Stimulated activated CD8-positive, alpha-beta memory T cell treated with anti-CD3 and anti-CD28 coated beads, Interleukin-15, amount 100 ng/mL, for 24 hours (primary cell): ENCODE measurements at regions not wholly inside any gene's neighbourhood (a gene's known extent, or its start where the extent isn't known, plus 50 kb on each side); places are given as distances from the start of the nearest gene placed in this dataset.

Experiments used
- DNase-seq: peaks from one replicate; pipeline ENCODE4 v3.0.0-alpha.2; 2020; ENCODE audit warnings: low read depth

GRCh38 chr6:99073223-99073622 lies 125.5 kb upstream of the FBXL4 start:
- DNase-seq = no peak

GRCh38 chr6:99066044-99066443 lies 118.3 kb upstream of the FBXL4 start:
- DNase-seq = no peak

- no peak for DNase-seq
These were observed 117.1 kb upstream of the FBXL4 start for GRCh38 chr6:99064834-99065233.

GRCh38 chr6:99036672-99037071 lies 88.9 kb upstream of the FBXL4 start:
- DNase-seq = no peak

- DNase-seq = no peak
These were observed 84.7 kb upstream of the FBXL4 start for GRCh38 chr6:99032396-99032795.

GRCh38 chr6:99031957-99032356 lies 84.2 kb upstream of the FBXL4 start:
- DNase-seq = no peak

GRCh38 chr6:99030915-99031314 lies 83.2 kb upstream of the FBXL4 start:
- DNase-seq = no peak

- DNase-seq = no peak
These were observed 78.4 kb upstream of the FBXL4 start for GRCh38 chr6:99026135-99026534.

GRCh38 chr6:99024089-99024488 lies 76.3 kb upstream of the FBXL4 start:
- DNase-seq = no peak

GRCh38 chr6:99022039-99022609 lies 74.4 kb upstream of the FBXL4 start:
- no peak for DNase-seq

GRCh38 chr6:99019381-99019780 lies 71.6 kb upstream of the FBXL4 start:
- DNase-seq = no peak

GRCh38 chr6:99017150-99017549 lies 69.4 kb upstream of the FBXL4 start:
- DNase-seq = no peak

- no peak for DNase-seq
These were observed 68.6 kb upstream of the FBXL4 start for GRCh38 chr6:99016355-99016754.

GRCh38 chr6:99014061-99014460 lies 66.3 kb upstream of the FBXL4 start:
- no peak for DNase-seq

GRCh38 chr6:99013661-99014060 lies 65.9 kb upstream of the FBXL4 start:
- DNase-seq = no peak

- DNase-seq = no peak
These were observed 65.4 kb upstream of the FBXL4 start for GRCh38 chr6:99013145-99013544.

- DNase-seq = no peak
These were observed 63.4 kb upstream of the FBXL4 start for GRCh38 chr6:99011151-99011550.

GRCh38 chr6:99002831-99003230 lies 55.1 kb upstream of the FBXL4 start:
- DNase-seq = no peak

GRCh38 chr6:98998103-98998502 lies 50.4 kb upstream of the FBXL4 start:
- DNase-seq = no peak
